HepG2 (cell line): ENCODE measurements at regions not wholly inside any gene's neighbourhood (a gene's known extent, or its start where the extent isn't known, plus 50 kb on each side); places are given as distances from the start of the nearest gene placed in this dataset.

Experiments
- ATAC-seq: fragments of 200-7000 bp; cut with Tn5 transposase; 3 replicates; pipeline ENCODE4 v1.9.1; 2020; ENCODE audit warnings: mild to moderate bottlenecking, moderate library complexity
- BruUV-seq: library from RNA; stranded (reverse); fragments of 400-500 nt; replicated peaks from 2 replicates; lab custom pipeline; 2021; lab: Mats Ljungman, UMichigan
- CTCF ChIA-PET: fragments of 300-600 bp; formaldehyde crosslinking; extraction: SDS; loops from one replicate; lab custom pipeline; 2021; ENCODE audit warnings: low total read pairs, inconsistent platforms, low intra/inter-chr PET ratio; lab: Yijun Ruan, JAX
- POLR2A ChIA-PET: fragments of 350-600 bp; sonication (Branson Sonifier 250); formaldehyde crosslinking; loops from one replicate; lab custom pipeline; 2020; ENCODE audit warnings: antibody characterized with exemption, inconsistent platforms; lab: Yijun Ruan, JAX
- DNase-seq: peaks from one replicate; pipeline ENCODE4 v3.0.0-alpha.2; 2015; ENCODE audit warnings: low spot score
- FAIRE-seq: peaks from 3 replicates; lab custom pipeline; 2011; peaks lifted over from hg19 to GRCh38; lab: Jason Lieb, UNC
- H2AFZ ChIP-seq: one replicate; pipeline ENCODE4 v1.6.1; 2011; ENCODE audit warnings: low read length, inconsistent platforms
- H3K27ac ChIP-seq: fragments of 300-600 bp; 3 replicates; pipeline ENCODE4 v1.8.0; 2011; ENCODE audit warnings: mixed run types, mild to moderate bottlenecking, mixed read lengths, low read length, inconsistent platforms; ENCODE audit not compliant: insufficient read depth; ENCODE audit errors: extremely low read length
- H3K27me3 ChIP-seq, 2 experiments: fragments of 200-600 bp in 1 of 2; 2 replicates in 1 of 2; 3 replicates in 1 of 2; pipeline versions ENCODE4 v1.6.0 to v1.8.0; 2011; ENCODE audit warnings: low read length in 2 of 2, mild to moderate bottlenecking in 2 of 2, moderate library complexity in 2 of 2, inconsistent platforms in 1 of 2; ENCODE audit not compliant: insufficient read depth in 2 of 2, control insufficient read depth in 1 of 2
- H3K36me3 ChIP-seq, 2 experiments: fragments of 200-600 bp in 1 of 2; replicated peaks in 1 of 2; 2 replicates in 1 of 2; 3 replicates in 1 of 2; pipeline versions ENCODE4 v1.5.1 to v1.8.0; 2011; ENCODE audit warnings: low read length in 2 of 2, inconsistent platforms in 1 of 2; ENCODE audit not compliant: insufficient read depth in 2 of 2, control insufficient read depth in 1 of 2
- H3K4me1 ChIP-seq: 2 replicates; pipeline ENCODE4 v1.5.1; 2012; ENCODE audit warnings: low read length, inconsistent platforms; ENCODE audit not compliant: insufficient read depth
- H3K4me2 ChIP-seq: 2 replicates; pipeline ENCODE4 v1.6.0; 2011; ENCODE audit warnings: low read depth, low read length, inconsistent platforms
- H3K4me3 ChIP-seq, 3 experiments: fragments of 200-600 bp in 1 of 3; sonication (generic), shearing (Covaris generic) in 1 of 3; replicated peaks in 1 of 3; 2 replicates each; pipeline ENCODE4 v1.5.1; 2011 to 2016; ENCODE audit warnings: low read length in 3 of 3, inconsistent platforms in 2 of 3, low read depth in 2 of 3, mild to moderate bottlenecking in 2 of 3, control low read depth in 1 of 3, mixed read lengths in 1 of 3; ENCODE audit not compliant: insufficient read depth in 1 of 3
- H3K79me2 ChIP-seq: one replicate; pipeline ENCODE4 v1.6.1; 2011; ENCODE audit warnings: low read length, inconsistent platforms; ENCODE audit not compliant: insufficient read depth
- H3K9ac ChIP-seq: 2 replicates; pipeline ENCODE4 v1.6.0; 2011; ENCODE audit warnings: mild to moderate bottlenecking, low read depth, low read length, inconsistent platforms; ENCODE audit not compliant: insufficient read depth
- H3K9me3 ChIP-seq: 2 replicates; pipeline ENCODE4 v1.5.1; 2012; ENCODE audit warnings: mild to moderate bottlenecking, low read length
- H4K20me1 ChIP-seq: 2 replicates; pipeline ENCODE4 v1.6.0; 2011; ENCODE audit warnings: inconsistent platforms, mild to moderate bottlenecking, low read length, moderate library complexity; ENCODE audit not compliant: insufficient read depth
- AGO1 ChIP-seq: fragments of 200-400 bp; formaldehyde crosslinking; IDR thresholded peaks from 2 replicates; pipeline ENCODE4 v1.6.1; 2017; ENCODE audit warnings: mild to moderate bottlenecking, low read depth, low read length, moderate library complexity; ENCODE audit not compliant: poor library complexity, severe bottlenecking
- HNRNPK ChIP-seq: fragments of 200-400 bp; formaldehyde crosslinking; IDR thresholded peaks from 2 replicates; pipeline ENCODE4 v1.6.1; 2018; ENCODE audit warnings: low read length, low read depth, moderate library complexity, mild to moderate bottlenecking; ENCODE audit not compliant: poor library complexity, severe bottlenecking
- HOXA3 ChIP-seq: sonication (generic); formaldehyde crosslinking; IDR thresholded peaks from 2 replicates; pipeline ENCODE4 v1.5.0; 2020; ENCODE audit warnings: missing genetic modification reagents
- IRX3 ChIP-seq: sonication (generic); formaldehyde crosslinking; IDR thresholded peaks from 2 replicates; pipeline ENCODE4 v1.8.1; 2023; ENCODE audit warnings: mild to moderate bottlenecking, low read depth, missing genetic modification reagents, borderline replicate concordance
- JUND ChIP-seq: sonication (generic); formaldehyde crosslinking; IDR thresholded peaks from 2 replicates; pipeline ENCODE4 v1.8.0; 2022; ENCODE audit warnings: mild to moderate bottlenecking, missing genetic modification reagents
- KLF9 ChIP-seq: IDR thresholded peaks from 2 replicates; pipeline ENCODE4 v1.6.1; 2016; ENCODE audit warnings: low read depth
- SMARCE1 ChIP-seq: fragments of 450-650 bp; IDR thresholded peaks from 2 replicates; pipeline ENCODE4 v1.6.1; 2017; ENCODE audit warnings: borderline replicate concordance
- ZMYM2 ChIP-seq: sonication (generic); formaldehyde crosslinking; IDR thresholded peaks from 2 replicates; pipeline ENCODE4 v1.8.0; 2022; ENCODE audit warnings: mild to moderate bottlenecking, missing genetic modification reagents
- WGBS: methylation state at CpG from one replicate; pipeline ENCODE4 v1.1.6; 2017; ENCODE audit warnings: low lambda C conversion rate; 5-methylcytosine and 5-hydroxymethylcytosine counted together
- in situ Hi-C: cut with HindIII; loops from 2 replicates; pipeline ENCODE4 v1.10.0; 2017; ENCODE audit warnings: low pct_unique_long_range_greater_than_20kb; ENCODE audit not compliant: extremely low pct_ligation_motif_present
- intact Hi-C: fragments of 100-400 bp; cut with micrococcal nuclease; formaldehyde crosslinking; loops from one replicate; pipeline ENCODE4 v1.10.0; 2022; ENCODE audit not compliant: unreplicated experiment
- TF ChIP-seq, protein P1 (sequence below), 2 experiments: sonication (generic) in 1 of 2; formaldehyde crosslinking in 1 of 2; IDR thresholded peaks; 2 replicates each; pipeline versions ENCODE4 v1.4.0 to v1.6.1; 2018 to 2020; ENCODE audit warnings: missing genetic modification reagents in 2 of 2, borderline replicate concordance in 1 of 2, low read depth in 1 of 2, mild to moderate bottlenecking in 1 of 2, missing biosample characterization in 1 of 2
- TF ChIP-seq, protein P2 (sequence below): sonication (generic); formaldehyde crosslinking; IDR thresholded peaks from 2 replicates; pipeline ENCODE4 v1.8.1; 2023; ENCODE audit warnings: missing genetic modification reagents, inconsistent platforms, borderline replicate concordance
- TF ChIP-seq, protein P3 (sequence below): IDR thresholded peaks from 2 replicates; pipeline ENCODE4 v1.6.1; 2012; ENCODE audit warnings: low read length, improper control_type of control experiment
- TF ChIP-seq, protein P4 (sequence below): sonication (generic); formaldehyde crosslinking; IDR thresholded peaks from 2 replicates; pipeline ENCODE4 v1.5.1; 2020; ENCODE audit warnings: missing genetic modification reagents, mild to moderate bottlenecking, borderline replicate concordance

DNA sequence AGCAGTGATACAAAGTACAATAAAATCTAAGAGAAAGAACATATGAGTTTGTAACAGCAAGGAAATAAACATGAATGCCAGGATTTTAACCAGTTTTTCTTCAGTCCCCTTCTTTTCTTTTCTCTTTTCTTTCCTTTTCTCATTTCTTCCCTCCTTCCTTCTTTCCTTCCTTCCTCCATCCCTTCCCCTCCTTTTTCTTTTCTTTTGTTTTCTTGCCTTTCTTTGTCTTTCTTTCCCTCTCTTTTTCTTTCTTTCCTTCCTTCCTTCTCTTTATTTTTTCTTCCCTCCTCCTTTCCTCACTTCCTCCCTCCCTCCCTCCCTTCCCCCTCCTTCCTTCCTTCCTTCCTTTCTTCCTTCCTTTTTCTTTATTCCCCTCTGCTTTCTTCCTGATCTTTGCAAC lies 142.8 kb upstream of the SYT4 start:
- Histone ChIP-seq H3K27ac (no peak overlapping the region), H3K9ac (no peak overlapping the region), H4K20me1 (no peaks in the 10 kb centered on the region), H3K27me3 (no peaks in the 10 kb centered on the region), H3K4me1 (no peaks in the 10 kb centered on the region), H3K79me2 (no peaks in the 10 kb centered on the region), H3K4me2 (no peak overlapping the region), H3K4me3 (no peak overlapping the region), H3K9me3 (no peaks in the 10 kb centered on the region), H3K36me3 (no peaks in the 10 kb centered on the region), H2AFZ (no peak overlapping the region)
- ChIA-PET CTCF (no interaction called here), POLR2A (no interaction called here)
- no TSS peak for BruUV-seq
- ATAC-seq (no peak), FAIRE-seq (no peak), DNase-seq (no peak)
- intact Hi-C loops (no loop called here), in situ Hi-C loops (no loop called here)
- TF ChIP-seq HNRNPK, result peak; percentile 67
- TF ChIP-seq, protein P1, sequence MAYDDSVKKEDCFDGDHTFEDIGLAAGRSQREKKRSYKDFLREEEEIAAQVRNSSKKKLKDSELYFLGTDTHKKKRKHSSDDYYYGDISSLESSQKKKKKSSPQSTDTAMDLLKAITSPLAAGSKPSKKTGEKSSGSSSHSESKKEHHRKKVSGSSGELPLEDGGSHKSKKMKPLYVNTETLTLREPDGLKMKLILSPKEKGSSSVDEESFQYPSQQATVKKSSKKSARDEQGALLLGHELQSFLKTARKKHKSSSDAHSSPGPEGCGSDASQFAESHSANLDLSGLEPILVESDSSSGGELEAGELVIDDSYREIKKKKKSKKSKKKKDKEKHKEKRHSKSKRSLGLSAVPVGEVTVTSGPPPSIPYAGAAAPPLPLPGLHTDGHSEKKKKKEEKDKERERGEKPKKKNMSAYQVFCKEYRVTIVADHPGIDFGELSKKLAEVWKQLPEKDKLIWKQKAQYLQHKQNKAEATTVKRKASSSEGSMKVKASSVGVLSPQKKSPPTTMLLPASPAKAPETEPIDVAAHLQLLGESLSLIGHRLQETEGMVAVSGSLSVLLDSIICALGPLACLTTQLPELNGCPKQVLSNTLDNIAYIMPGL (CRISPR knock-in tag; IDR thresholded peaks at IDR 0.05; ENCODE audit: borderline replicate concordance in 1 of 2, low read depth in 1 of 2), result no peak

DNA sequence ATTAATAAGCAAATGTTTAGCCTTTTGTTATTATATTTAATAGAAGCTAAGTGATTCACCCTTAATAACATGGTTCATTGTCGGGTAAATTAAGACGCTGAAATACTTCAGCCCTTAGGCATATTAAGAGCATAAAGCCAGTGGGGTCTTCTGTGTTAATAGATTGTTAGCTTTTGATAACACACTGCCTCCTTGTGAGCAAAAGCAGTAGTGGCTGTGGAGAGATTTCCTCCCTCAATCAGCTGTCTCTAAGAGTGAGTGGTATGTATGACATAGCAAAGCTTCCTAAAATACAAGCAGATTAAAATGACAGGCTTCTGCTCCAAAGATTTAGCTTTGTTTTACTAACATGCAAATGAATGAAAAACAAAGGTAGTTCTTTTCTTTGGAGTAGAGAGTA lies 143.7 kb upstream of the SYT4 start:
- H3K27ac ChIP-seq, result no peak overlapping the region
- in situ Hi-C loops (no loop called here), intact Hi-C loops (no loop called here)
- POLR2A ChIA-PET, result no interaction called here
- no peaks in the 10 kb centered on the region for H3K36me3 ChIP-seq
- H3K4me2 ChIP-seq, result no peak overlapping the region
- FAIRE-seq (no peak), ATAC-seq (no peak), DNase-seq (no peak)
- no TSS peak for BruUV-seq
- no peaks in the 10 kb centered on the region for H4K20me1 ChIP-seq
- H3K9ac ChIP-seq, result no peak overlapping the region
- no peaks in the 10 kb centered on the region for H3K9me3 ChIP-seq
- H3K4me3 ChIP-seq, result no peak overlapping the region
- H3K4me1 ChIP-seq, result no peaks in the 10 kb centered on the region
- no peak overlapping the region for H2AFZ ChIP-seq
- H3K27me3 ChIP-seq, result no peaks in the 10 kb centered on the region
- 0% methylated on average over 2 of the region's 2 CpGs for WGBS
- H3K79me2 ChIP-seq, result no peaks in the 10 kb centered on the region
- CTCF ChIA-PET, result no interaction called here
- TF ChIP-seq, protein P2, sequence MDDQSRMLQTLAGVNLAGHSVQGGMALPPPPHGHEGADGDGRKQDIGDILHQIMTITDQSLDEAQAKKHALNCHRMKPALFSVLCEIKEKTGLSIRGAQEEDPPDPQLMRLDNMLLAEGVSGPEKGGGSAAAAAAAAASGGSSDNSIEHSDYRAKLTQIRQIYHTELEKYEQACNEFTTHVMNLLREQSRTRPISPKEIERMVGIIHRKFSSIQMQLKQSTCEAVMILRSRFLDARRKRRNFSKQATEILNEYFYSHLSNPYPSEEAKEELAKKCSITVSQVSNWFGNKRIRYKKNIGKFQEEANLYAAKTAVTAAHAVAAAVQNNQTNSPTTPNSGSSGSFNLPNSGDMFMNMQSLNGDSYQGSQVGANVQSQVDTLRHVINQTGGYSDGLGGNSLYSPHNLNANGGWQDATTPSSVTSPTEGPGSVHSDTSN (CRISPR knock-in tag), result no peak
- TF ChIP-seq SMARCE1 (no peak), ZMYM2 (no peak), HOXA3 (no peak), IRX3 (CRISPR knock-in tag) (no peak), AGO1 (no peak), JUND (CRISPR knock-in tag) (no peak), KLF9 (CRISPR knock-in tag) (no peak)
- TF ChIP-seq, protein P3, sequence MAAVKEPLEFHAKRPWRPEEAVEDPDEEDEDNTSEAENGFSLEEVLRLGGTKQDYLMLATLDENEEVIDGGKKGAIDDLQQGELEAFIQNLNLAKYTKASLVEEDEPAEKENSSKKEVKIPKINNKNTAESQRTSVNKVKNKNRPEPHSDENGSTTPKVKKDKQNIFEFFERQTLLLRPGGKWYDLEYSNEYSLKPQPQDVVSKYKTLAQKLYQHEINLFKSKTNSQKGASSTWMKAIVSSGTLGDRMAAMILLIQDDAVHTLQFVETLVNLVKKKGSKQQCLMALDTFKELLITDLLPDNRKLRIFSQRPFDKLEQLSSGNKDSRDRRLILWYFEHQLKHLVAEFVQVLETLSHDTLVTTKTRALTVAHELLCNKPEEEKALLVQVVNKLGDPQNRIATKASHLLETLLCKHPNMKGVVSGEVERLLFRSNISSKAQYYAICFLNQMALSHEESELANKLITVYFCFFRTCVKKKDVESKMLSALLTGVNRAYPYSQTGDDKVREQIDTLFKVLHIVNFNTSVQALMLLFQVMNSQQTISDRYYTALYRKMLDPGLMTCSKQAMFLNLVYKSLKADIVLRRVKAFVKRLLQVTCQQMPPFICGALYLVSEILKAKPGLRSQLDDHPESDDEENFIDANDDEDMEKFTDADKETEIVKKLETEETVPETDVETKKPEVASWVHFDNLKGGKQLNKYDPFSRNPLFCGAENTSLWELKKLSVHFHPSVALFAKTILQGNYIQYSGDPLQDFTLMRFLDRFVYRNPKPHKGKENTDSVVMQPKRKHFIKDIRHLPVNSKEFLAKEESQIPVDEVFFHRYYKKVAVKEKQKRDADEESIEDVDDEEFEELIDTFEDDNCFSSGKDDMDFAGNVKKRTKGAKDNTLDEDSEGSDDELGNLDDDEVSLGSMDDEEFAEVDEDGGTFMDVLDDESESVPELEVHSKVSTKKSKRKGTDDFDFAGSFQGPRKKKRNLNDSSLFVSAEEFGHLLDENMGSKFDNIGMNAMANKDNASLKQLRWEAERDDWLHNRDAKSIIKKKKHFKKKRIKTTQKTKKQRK, result no peak
- TF ChIP-seq, protein P4, sequence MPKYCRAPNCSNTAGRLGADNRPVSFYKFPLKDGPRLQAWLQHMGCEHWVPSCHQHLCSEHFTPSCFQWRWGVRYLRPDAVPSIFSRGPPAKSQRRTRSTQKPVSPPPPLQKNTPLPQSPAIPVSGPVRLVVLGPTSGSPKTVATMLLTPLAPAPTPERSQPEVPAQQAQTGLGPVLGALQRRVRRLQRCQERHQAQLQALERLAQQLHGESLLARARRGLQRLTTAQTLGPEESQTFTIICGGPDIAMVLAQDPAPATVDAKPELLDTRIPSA (CRISPR knock-in tag), result no peak
